ENCODE measurements at regions not wholly inside any gene's neighbourhood (a gene's known extent, or its start where the extent isn't known, plus 50 kb on each side); places are given as distances from the start of the nearest gene placed in this dataset.

DNA sequence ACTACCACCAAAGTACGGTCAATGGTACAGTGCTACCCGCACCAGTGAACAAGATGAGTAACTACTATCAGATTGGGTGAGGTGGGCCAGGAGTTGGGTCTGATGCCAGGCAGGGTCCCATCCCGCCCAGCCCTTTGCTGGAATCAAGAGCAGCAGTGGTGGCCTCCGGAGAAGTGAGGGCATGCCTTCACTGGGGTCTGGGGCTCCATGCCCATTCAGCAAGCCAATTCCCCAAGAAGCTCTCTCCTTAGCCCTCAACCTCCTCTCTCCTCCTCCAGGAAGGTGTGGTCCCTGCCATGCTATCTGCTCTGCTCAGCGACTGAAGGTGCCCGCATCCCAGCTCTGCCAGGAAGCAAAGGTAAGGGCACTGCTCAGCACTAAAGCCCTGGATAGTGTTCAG lies 62.7 kb upstream of the CPLX2 start:
- no peak for DNase-seq

DNA sequence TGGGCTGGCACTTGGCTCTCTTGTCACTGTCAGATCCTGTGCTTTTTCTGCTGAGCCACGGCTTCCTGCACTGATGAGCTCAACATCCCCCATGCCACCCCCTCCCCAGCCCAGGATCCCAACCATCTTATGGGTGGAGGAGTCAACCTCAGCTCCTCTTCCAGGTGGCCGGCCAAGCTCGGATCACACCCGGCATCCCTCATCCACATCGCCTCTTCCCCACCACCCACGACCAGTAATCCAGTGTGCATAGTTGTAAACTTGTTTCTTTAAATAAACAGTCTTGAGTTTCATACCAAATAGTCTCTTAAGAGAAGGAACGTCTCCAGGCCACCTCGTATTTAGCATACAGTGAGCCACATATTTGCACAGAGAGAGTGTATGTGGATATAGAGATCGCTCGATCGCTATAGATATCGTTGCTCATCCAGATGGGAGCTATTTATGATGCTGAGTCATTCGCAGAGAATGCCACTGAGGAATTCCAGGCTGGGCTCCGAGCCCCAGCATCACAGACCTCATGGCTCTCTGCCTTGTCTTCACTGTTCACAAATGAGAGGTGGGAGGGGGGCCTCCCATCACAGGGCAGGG lies 61.8 kb upstream of the CPLX2 start:
- DNase-seq: no peak

DNA sequence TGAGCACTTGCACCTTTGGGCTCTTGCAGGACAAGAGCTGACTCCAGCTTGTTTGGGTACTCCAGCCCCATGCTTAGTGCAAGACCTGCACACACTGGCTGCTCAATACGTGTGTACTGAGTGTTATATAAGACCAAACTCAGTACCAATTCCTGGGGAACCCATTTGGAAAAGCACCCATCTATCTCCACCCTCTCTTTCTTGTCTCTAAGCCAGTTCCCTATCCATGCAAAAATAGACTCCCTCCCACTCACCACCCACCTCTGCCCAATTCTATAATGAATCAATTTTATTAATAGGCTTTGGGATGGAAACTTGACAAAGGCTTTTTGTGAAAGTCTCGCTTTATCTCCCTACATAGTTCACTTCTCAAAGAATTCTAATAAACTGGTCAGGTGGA lies 60.9 kb upstream of the CPLX2 start:
- DNase-seq: no peak

DNA sequence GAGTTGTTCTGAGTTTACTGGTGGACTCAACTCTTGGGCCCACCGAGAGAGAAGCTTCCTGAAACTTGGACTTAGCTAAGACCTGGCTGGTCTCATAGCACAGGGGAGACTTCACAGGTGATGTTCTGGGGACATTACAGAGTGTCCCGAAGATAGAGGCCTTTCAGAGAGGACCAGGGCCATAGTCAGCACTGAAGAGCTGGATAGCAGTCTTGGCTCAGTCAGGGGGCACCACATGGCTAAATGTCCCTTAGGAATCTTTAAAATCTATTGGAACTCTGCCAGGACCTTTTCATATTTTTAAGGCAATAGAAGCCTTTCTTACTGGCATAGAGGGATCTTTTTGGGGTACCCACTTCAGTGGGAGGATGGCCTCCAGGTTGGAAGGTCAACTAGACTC lies 59.8 kb upstream of the CPLX2 start:
- DNase-seq: no peak

DNA sequence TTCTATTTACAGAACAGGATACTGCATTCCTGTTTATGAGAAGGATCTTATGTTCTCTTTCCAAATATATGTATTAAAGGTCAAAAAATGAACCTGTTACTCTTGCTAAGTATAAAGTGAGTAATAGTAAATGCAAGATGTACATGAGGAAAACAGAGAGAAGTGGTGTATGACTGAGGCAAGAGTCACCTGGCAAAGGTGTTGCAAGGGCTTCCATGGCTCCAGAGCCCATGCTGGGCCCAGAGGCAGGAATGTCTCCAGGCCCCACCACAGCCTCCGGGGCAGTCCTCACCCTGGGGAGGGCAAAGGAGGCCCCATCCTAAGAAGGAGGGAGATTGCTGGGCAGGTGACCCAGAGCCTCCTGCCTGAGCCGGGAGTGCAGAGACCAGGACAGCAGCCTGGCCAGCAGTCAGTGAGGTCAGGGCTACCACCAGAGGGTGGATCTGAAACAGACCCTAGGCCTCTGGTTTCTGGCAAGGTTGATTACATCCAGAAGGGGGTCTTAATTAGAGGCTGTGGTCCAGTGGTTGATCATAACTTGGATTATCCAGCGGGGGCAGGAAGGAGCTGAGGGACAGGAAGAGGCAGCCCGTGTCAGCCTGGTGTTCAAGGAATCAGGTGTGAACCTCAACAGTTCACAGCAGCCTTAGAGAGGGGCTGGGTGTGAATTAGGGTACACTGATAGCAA lies 57.3 kb upstream of the CPLX2 start:
- DNase-seq: no peak

DNA sequence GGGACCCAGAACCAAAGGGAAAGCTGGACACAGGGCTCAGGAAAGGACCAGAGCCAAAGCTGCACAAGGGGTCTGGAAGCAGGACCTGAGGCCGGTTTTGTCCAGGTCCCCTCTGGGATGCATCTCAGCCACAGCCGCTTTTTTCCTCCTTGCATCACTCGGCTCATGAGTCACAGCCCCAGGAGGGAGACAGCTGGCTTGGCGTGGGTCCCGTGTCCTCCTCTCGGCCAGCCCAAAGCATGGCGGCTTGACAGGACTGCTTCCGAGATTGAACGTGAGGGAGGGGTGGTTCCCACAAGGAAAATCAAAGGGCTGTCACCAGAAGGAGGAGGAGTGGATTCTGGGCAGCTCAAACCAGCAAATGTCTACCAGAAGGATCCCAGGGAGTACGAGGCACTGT lies 56.7 kb upstream of the CPLX2 start:
- no peak for DNase-seq

DNA sequence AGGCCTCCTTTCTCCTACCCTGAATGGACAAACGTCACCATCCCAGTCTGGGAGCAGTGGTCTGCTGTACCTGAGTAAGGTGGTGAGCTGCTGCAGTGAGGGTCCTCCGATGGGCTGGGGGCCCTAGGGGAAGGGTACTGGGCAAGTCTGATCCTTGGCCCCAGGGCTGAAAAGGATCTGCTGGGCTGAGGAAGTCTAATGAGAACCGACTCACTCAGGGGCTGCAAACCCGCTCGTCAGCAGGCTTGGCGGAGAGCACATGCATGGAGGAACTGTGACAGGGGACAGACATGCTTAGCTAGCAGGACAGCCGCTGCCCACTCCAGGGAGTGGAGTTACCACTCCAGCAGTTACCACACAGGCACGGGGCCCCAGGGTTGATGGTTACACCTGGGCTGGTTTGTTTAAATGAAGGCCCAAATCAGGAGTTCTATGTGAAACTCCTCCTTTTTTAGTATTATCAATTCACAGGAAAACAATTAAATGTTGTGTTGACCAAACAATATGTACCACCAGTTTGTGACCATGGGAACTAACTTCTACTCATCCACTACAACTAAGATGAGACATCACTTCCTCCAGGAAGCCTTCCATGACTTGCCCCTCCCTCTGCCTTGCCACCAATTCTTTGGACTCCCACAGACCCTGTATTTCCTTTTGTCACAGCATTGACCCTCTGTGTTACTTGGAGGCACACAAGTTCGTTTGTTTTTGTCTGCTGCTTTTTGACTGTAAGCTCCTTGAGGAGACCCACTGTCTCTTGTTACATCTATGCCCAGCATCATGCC lies 56.1 kb upstream of the CPLX2 start:
- DNase-seq: no peak

DNA sequence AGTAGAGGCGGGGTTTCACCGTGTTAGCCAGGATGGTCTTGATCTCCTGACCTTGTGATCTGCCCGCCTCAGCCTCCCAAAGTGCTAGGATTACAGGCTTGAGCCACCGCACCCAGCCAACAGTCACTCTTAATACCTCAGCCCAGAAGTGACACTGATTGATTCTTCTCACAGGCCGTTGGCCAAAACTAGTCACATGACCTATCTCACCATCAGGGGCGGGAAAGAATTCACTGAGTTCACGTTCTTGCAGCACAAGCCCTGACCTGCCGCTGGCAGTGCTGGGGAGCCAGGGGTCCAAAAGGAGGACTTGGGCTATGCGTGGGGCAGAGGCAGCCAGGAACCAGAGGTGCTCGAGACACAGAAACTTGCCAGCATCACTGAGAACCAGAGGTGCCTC lies 55.0 kb upstream of the CPLX2 start:
- no peak for DNase-seq

DNA sequence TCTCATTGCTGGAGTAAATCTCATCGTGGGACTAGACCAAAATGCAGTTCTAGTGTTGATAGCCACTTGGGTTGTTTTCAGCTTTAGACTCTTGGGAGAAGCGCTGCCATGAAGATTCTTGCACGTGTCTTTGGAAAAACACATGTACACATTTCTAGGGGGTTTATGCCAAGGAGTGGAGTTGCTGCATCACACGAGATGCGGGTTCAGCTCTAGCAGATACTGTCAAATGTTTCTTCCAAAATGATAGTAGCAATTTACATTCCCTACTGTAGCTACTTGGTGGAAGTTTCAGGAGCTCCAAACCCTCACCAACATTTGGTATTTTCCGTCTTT lies 52.3 kb upstream of the CPLX2 start:
- DNase-seq: no peak

DNA sequence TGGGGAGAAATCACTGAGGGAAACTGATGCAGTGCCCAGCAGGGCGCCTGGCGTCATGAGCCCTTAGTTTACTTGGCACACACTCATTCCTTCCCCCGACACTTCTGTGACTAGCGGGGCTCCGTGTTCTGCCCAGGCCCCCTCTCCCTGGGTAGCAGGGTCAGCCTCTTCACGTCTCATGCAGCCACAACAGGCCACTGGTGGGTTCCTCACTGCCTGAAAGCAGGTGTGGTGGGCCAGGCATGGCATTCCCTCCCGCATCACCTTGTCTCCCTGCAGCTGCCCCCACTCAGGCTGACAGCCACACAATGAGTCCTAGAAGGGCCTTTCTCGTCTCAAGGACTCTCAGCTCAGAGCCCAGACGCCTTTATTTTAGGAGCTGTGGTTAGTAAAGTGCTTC lies 51.1 kb upstream of the CPLX2 start:
- no peak for DNase-seq
